GM12872 (cell line): ENCODE measurements at regions not wholly inside any gene's neighbourhood (a gene's known extent, or its start where the extent isn't known, plus 50 kb on each side); places are given as distances from the start of the nearest gene placed in this dataset.

ENCODE experiments used
- CTCF ChIP-seq: IDR thresholded peaks from 3 replicates; pipeline ENCODE4 v1.5.1; 2011; ENCODE audit warnings: low read depth, mild to moderate bottlenecking, low read length, moderate library complexity; ENCODE audit not compliant: insufficient read depth

GRCh38 chr4:36523182-36523581, 241.8 kb downstream of the DTHD1 start:
- TF ChIP-seq CTCF: no peak

GRCh38 chr4:36532670-36533379, 251.4 kb downstream of the DTHD1 start:
- no peak for TF ChIP-seq CTCF

- no peak for TF ChIP-seq CTCF
Measured at GRCh38 chr4:36533944-36534343, 252.5 kb downstream of the DTHD1 start.

- no peak for TF ChIP-seq CTCF
Measured at GRCh38 chr4:36547383-36547782, 266.0 kb downstream of the DTHD1 start.

GRCh38 chr4:36549252-36549651, 267.8 kb downstream of the DTHD1 start:
- no peak for TF ChIP-seq CTCF

- TF ChIP-seq CTCF: no peak
Measured at GRCh38 chr4:36549992-36550391, 268.6 kb downstream of the DTHD1 start.

GRCh38 chr4:36551697-36552214, 270.3 kb downstream of the DTHD1 start:
- TF ChIP-seq CTCF: no peak
